ENCODE measurements at regions not wholly inside any gene's neighbourhood (a gene's known extent, or its start where the extent isn't known, plus 50 kb on each side); places are given as distances from the start of the nearest gene placed in this dataset.

- TF ChIP-seq POLR2AphosphoS5 (IDR thresholded peaks at IDR 0.05; ENCODE audit: low read depth, low read length): 0 out of 2 replicates have a peak, but pooled peaks have one; percentile 21
- TF ChIP-seq TEF (CRISPR knock-in tag; IDR thresholded peaks at IDR 0.05): no peak
- TF ChIP-seq POLR2A (IDR thresholded peaks at IDR 0.05; ENCODE audit: insufficient read depth in 1 of 2, low read depth in 2 of 2, low read length in 2 of 2): peak; percentile 25 to 37; a peak in 2 of 4 replicates
- no peak for TF ChIP-seq ZNF552 (CRISPR knock-in tag; IDR thresholded peaks at IDR 0.05; ENCODE audit: borderline replicate concordance)
- TF ChIP-seq THRA (CRISPR knock-in tag; IDR thresholded peaks at IDR 0.05; ENCODE audit: borderline replicate concordance): peak; percentile 73; the same call in 1 of the 2 replicates
- no peak for TF ChIP-seq ZNF234 (CRISPR knock-in tag; conservative IDR thresholded peaks at IDR 0.05)
- no peak for TF ChIP-seq HCFC1 (IDR thresholded peaks at IDR 0.05; ENCODE audit: low read depth, low read length)
- TF ChIP-seq MBNL3 (CRISPR knock-in tag; conservative IDR thresholded peaks at IDR 0.05): no peak
- no peak for TF ChIP-seq ZNF619 (CRISPR knock-in tag; IDR thresholded peaks at IDR 0.05)
- peak; percentile 15; the same call in 1 of the 2 replicates for TF ChIP-seq MNT (IDR thresholded peaks at IDR 0.05)
- TF ChIP-seq ZBTB10 (CRISPR knock-in tag; IDR thresholded peaks at IDR 0.05; ENCODE audit: borderline replicate concordance): peak; percentile 60; the same call in 1 of the 2 replicates
- TF ChIP-seq CAMTA2 (CRISPR knock-in tag; IDR thresholded peaks at IDR 0.05; ENCODE audit: borderline replicate concordance): no peak
- TF ChIP-seq HNF4A (CRISPR knock-in tag; IDR thresholded peaks at IDR 0.05): peak; percentile 96
- no peak for TF ChIP-seq ZNF572 (CRISPR knock-in tag; IDR thresholded peaks at IDR 0.05)
- peak; percentile 85 for TF ChIP-seq ZNF800 (CRISPR knock-in tag; IDR thresholded peaks at IDR 0.05)
- TF ChIP-seq ZNF160 (CRISPR knock-in tag; IDR thresholded peaks at IDR 0.05): peak; percentile 51; the same call in 1 of the 2 replicates
- no peak for TF ChIP-seq FLYWCH1 (CRISPR knock-in tag; IDR thresholded peaks at IDR 0.05)
- no peak for TF ChIP-seq THAP7 (CRISPR knock-in tag; IDR thresholded peaks at IDR 0.05)
- no peak for TF ChIP-seq ZNF138 (CRISPR knock-in tag; IDR thresholded peaks at IDR 0.05; ENCODE audit: low read depth)
- no peak for TF ChIP-seq ADNP (CRISPR knock-in tag; IDR thresholded peaks at IDR 0.05)
Observed at GRCh38 chr1:182301467-182302198, 90.0 kb downstream of the GLUL start (continued).
